ENCODE measurements at regions not wholly inside any gene's neighbourhood (a gene's known extent, or its start where the extent isn't known, plus 50 kb on each side); places are given as distances from the start of the nearest gene placed in this dataset.

- TF ChIP-seq MAX (IDR thresholded peaks at IDR 0.05) (no peak), PHF8 (conservative IDR thresholded peaks at IDR 0.05; ENCODE audit: low read depth, low read length) (no peak)
Measured at GRCh38 chr6:79776076-79776475, 144.9 kb downstream of the SH3BGRL2 start.

Measured in H1 (cell line).